NCI-H1930 (cell line): ENCODE measurements at regions not wholly inside any gene's neighbourhood (a gene's known extent, or its start where the extent isn't known, plus 50 kb on each side); places are given as distances from the start of the nearest gene placed in this dataset.
"Not testable (repeated sequence)": the region's sequence is repeated elsewhere in the genome, so short reads cannot be mapped to it uniquely, and the experiment has no call there.

Source experiments
- DNase-seq, 2 experiments: peaks; one replicate each; lab custom pipeline; 2025; lab: John Stamatoyannopoulos, UW

- DNase-seq = no peak
Observed at GRCh38 chr5:124025306-124025845, 513.4 kb downstream of the CSNK1G3 start.

GRCh38 chr5:124022966-124023365 lies 511.0 kb downstream of the CSNK1G3 start:
- DNase-seq = no peak

- no peak for DNase-seq
Observed at GRCh38 chr5:124021776-124022175, 509.8 kb downstream of the CSNK1G3 start.

- no peak for DNase-seq
Observed at GRCh38 chr5:124021066-124021641, 509.2 kb downstream of the CSNK1G3 start.

GRCh38 chr5:124017321-124017720 lies 505.3 kb downstream of the CSNK1G3 start:
- not testable (repeated sequence) for DNase-seq

GRCh38 chr5:124007675-124008398 lies 495.9 kb downstream of the CSNK1G3 start:
- no peak for DNase-seq

- DNase-seq = no peak
Observed at GRCh38 chr5:124001036-124001615, 489.1 kb downstream of the CSNK1G3 start.

GRCh38 chr5:124000538-124000937 lies 488.6 kb downstream of the CSNK1G3 start:
- no peak for DNase-seq

GRCh38 chr5:123997462-123998215 lies 485.7 kb downstream of the CSNK1G3 start:
- DNase-seq = no peak

- DNase-seq = no peak
Observed at GRCh38 chr5:123997064-123997461, 485.1 kb downstream of the CSNK1G3 start.

GRCh38 chr5:123992641-123993040 lies 480.7 kb downstream of the CSNK1G3 start:
- DNase-seq = no peak

GRCh38 chr5:123987956-123988355 lies 476.0 kb downstream of the CSNK1G3 start:
- no peak for DNase-seq

- DNase-seq = no peak
Observed at GRCh38 chr5:123976379-123977033, 464.5 kb downstream of the CSNK1G3 start.

- DNase-seq = not testable (repeated sequence)
Observed at GRCh38 chr5:123975521-123975920, 463.5 kb downstream of the CSNK1G3 start.

- no peak for DNase-seq
Observed at GRCh38 chr5:123966781-123967180, 454.8 kb downstream of the CSNK1G3 start.

GRCh38 chr5:123965626-123966025 lies 453.6 kb downstream of the CSNK1G3 start:
- DNase-seq = no peak

- no peak for DNase-seq
Observed at GRCh38 chr5:123964884-123965283, 452.9 kb downstream of the CSNK1G3 start.

- DNase-seq = no peak
Observed at GRCh38 chr5:123960526-123960925, 448.5 kb downstream of the CSNK1G3 start.

GRCh38 chr5:123951582-123951977 lies 439.6 kb downstream of the CSNK1G3 start:
- no peak for DNase-seq

- DNase-seq = no peak
Observed at GRCh38 chr5:123950701-123951581, 439.0 kb downstream of the CSNK1G3 start.

GRCh38 chr5:123949807-123950340 lies 437.9 kb downstream of the CSNK1G3 start:
- DNase-seq = no peak
